CD14-positive monocyte (primary cell): ENCODE measurements at regions not wholly inside any gene's neighbourhood (a gene's known extent, or its start where the extent isn't known, plus 50 kb on each side); places are given as distances from the start of the nearest gene placed in this dataset.

Source experiments
- DNase-seq, 3 donors: peaks; one replicate each; pipeline ENCODE4 v3.0.0-alpha.2; 2011 to 2022
- H2AFZ ChIP-seq: 2 replicates; pipeline ENCODE4 v1.6.0; 2012; ENCODE audit warnings: mild to moderate bottlenecking, low read depth, low read length, inconsistent platforms; ENCODE audit not compliant: insufficient read depth, poor library complexity, severe bottlenecking
- H3K27ac ChIP-seq, 2 donors: 1 replicate in 1 of 2; 2 replicates in 1 of 2; pipeline ENCODE4 v1.5.1; 2012 to 2013; ENCODE audit warnings: low read length in 2 of 2, control low read depth in 1 of 2, inconsistent platforms in 1 of 2, low read depth in 1 of 2, mild to moderate bottlenecking in 1 of 2
- H3K27me3 ChIP-seq, 2 donors: one replicate each; pipeline versions ENCODE4 v1.6.0 to v1.6.1; 2011 to 2013; ENCODE audit warnings: low read length in 2 of 2; ENCODE audit not compliant: control insufficient read depth in 2 of 2, insufficient read depth in 2 of 2
- H3K36me3 ChIP-seq, 2 donors: replicated peaks in 1 of 2; 1 replicate in 1 of 2; 2 replicates in 1 of 2; pipeline versions ENCODE4 v1.5.1 to v1.6.1; 2012 to 2013; ENCODE audit warnings: low read length in 2 of 2, control low read depth in 1 of 2, inconsistent platforms in 1 of 2, mild to moderate bottlenecking in 1 of 2; ENCODE audit not compliant: insufficient read depth in 2 of 2, control insufficient read depth in 1 of 2
- H3K4me1 ChIP-seq, 2 donors: 1 replicate in 1 of 2; 2 replicates in 1 of 2; pipeline versions ENCODE4 v1.5.1 to v1.6.1; 2012 to 2013; ENCODE audit warnings: low read length in 2 of 2, control low read depth in 1 of 2, inconsistent platforms in 1 of 2, mild to moderate bottlenecking in 1 of 2, moderate library complexity in 1 of 2; ENCODE audit not compliant: insufficient read depth in 2 of 2, control insufficient read depth in 1 of 2
- H3K4me2 ChIP-seq: replicated peaks from 2 replicates; pipeline ENCODE3; 2012; ENCODE audit warnings: low read length, moderate library complexity, mild to moderate bottlenecking; ENCODE audit not compliant: poor library complexity, severe bottlenecking; ENCODE audit errors: extremely low read depth
- H3K4me3 ChIP-seq, 3 experiments: fragments of 200-600 bp in 1 of 3; sonication (generic) in 1 of 3; replicated peaks in 1 of 3; 1 replicate in 2 of 3; 2 replicates in 1 of 3; pipeline ENCODE4 v1.5.1; 2011 to 2013; ENCODE audit warnings: low read length in 3 of 3, mild to moderate bottlenecking in 3 of 3, control low read depth in 2 of 3, low read depth in 2 of 3, inconsistent platforms in 1 of 3, moderate library complexity in 1 of 3
- H3K79me2 ChIP-seq: 2 replicates; pipeline ENCODE4 v1.6.0; 2012; ENCODE audit warnings: mild to moderate bottlenecking, control low read depth, inconsistent platforms, low read length, moderate library complexity; ENCODE audit not compliant: insufficient read depth
- H3K9ac ChIP-seq: 2 replicates; pipeline ENCODE4 v1.6.0; 2017; ENCODE audit warnings: low read length, mild to moderate bottlenecking; ENCODE audit not compliant: insufficient read depth, poor library complexity, severe bottlenecking
- H3K9me3 ChIP-seq, 2 donors: replicated peaks in 1 of 2; 1 replicate in 1 of 2; 2 replicates in 1 of 2; pipeline versions ENCODE4 v1.5.1 to v1.6.1; 2012 to 2013; ENCODE audit warnings: low read length in 2 of 2, control low read depth in 1 of 2; ENCODE audit not compliant: control insufficient read depth in 1 of 2, insufficient read depth in 1 of 2
- H4K20me1 ChIP-seq: 2 replicates; pipeline ENCODE4 v1.6.0; 2012; ENCODE audit warnings: mild to moderate bottlenecking, low read length, control low read depth, moderate library complexity; ENCODE audit not compliant: insufficient read depth
- H3K27ac Mint-ChIP-seq, 7 donors: one replicate each; pipeline ENCODE4 v1.8.0; 2020; ENCODE audit warnings: mild to moderate bottlenecking in 7 of 7, mixed read lengths in 7 of 7, moderate library complexity in 6 of 7, inconsistent platforms in 2 of 7
- H3K27me3 Mint-ChIP-seq, 3 donors: one replicate each; pipeline ENCODE4 v1.8.0; 2021 to 2022; ENCODE audit warnings: low read depth in 3 of 3, mild to moderate bottlenecking in 3 of 3, mixed read lengths in 3 of 3, moderate library complexity in 3 of 3, inconsistent platforms in 1 of 3
- H3K36me3 Mint-ChIP-seq, 2 donors: one replicate each; pipeline ENCODE4 v1.8.0; 2020; ENCODE audit warnings: mixed read lengths in 2 of 2, inconsistent platforms in 1 of 2, mild to moderate bottlenecking in 1 of 2
- H3K4me1 Mint-ChIP-seq: one replicate; pipeline ENCODE4 v1.8.0; 2020; ENCODE audit warnings: mild to moderate bottlenecking, mixed read lengths
- H3K4me3 Mint-ChIP-seq, 2 donors: one replicate each; pipeline ENCODE4 v1.8.0; 2020; ENCODE audit warnings: mild to moderate bottlenecking in 2 of 2, mixed read lengths in 2 of 2, moderate library complexity in 1 of 2
- H3K9me3 Mint-ChIP-seq, 7 donors: one replicate each; pipeline ENCODE4 v1.8.0; 2020 to 2022; ENCODE audit warnings: mixed read lengths in 7 of 7, mild to moderate bottlenecking in 6 of 7, moderate library complexity in 6 of 7, inconsistent platforms in 2 of 7
- CTCF ChIP-seq: fragments of 200-600 bp; IDR thresholded peaks from one replicate; pipeline ENCODE4 v1.8.0; 2022; ENCODE audit warnings: antibody characterized with exemption, mild to moderate bottlenecking
- WGBS: methylation state at CpG from one replicate; pipeline ENCODE4 v1.1.5; 2013; ENCODE audit warnings: missing lambda C conversion rate; ENCODE audit not compliant: insufficient coverage; 5-methylcytosine and 5-hydroxymethylcytosine counted together
- intact Hi-C, 2 donors: fragments of 100-400 bp; cut with micrococcal nuclease; formaldehyde crosslinking; loops; one replicate each; pipeline versions ENCODE4 v1.15.0 to v1.15.1; 2023

GRCh38 chr13:88063741-88064140, 392.6 kb downstream of the SLITRK5 start:
- Histone ChIP-seq H3K9me3 (peaks cover 0 to 7% of the 10 kb centered on the region in 2 donors), H3K4me1 (no peaks in the 10 kb centered on the region), H3K27ac (no peak overlapping the region), H3K79me2 (no peaks in the 10 kb centered on the region), H4K20me1 (no peaks in the 10 kb centered on the region), H3K9ac (no peak overlapping the region), H3K4me3 (no peak overlapping the region), H3K4me2 (no peak overlapping the region), H3K27me3 (no peaks in the 10 kb centered on the region), H2AFZ (no peak overlapping the region), H3K36me3 (no peaks in the 10 kb centered on the region)
- no peak overlapping the region for H3K27ac Mint-ChIP-seq
- no peak for DNase-seq
- H3K36me3 Mint-ChIP-seq = no peaks in the 10 kb centered on the region
- intact Hi-C loops = no loop called here
- H3K27me3 Mint-ChIP-seq = no peaks in the 10 kb centered on the region
- no peak overlapping the region for H3K4me3 Mint-ChIP-seq
- H3K4me1 Mint-ChIP-seq = no peaks in the 10 kb centered on the region
- peaks cover 5 to 14% (median 9%) of the 10 kb centered on the region in 7 donors for H3K9me3 Mint-ChIP-seq
- no CpG with 5 or more reads among the region's 1 CpG for WGBS
- no peak for TF ChIP-seq CTCF

GRCh38 chr13:88066847-88067246, 395.7 kb downstream of the SLITRK5 start:
- TF ChIP-seq CTCF = no peak
- H3K9ac ChIP-seq = no peak overlapping the region
- H3K36me3 Mint-ChIP-seq = no peaks in the 10 kb centered on the region
- no peak overlapping the region for H3K4me3 ChIP-seq
- no peaks in the 10 kb centered on the region for H3K27me3 Mint-ChIP-seq
- no peak overlapping the region for H3K4me3 Mint-ChIP-seq
- no peaks in the 10 kb centered on the region for H3K27me3 ChIP-seq
- H3K9me3 ChIP-seq = peaks cover 6 to 11% of the 10 kb centered on the region in 2 donors
- no peak overlapping the region for H3K4me2 ChIP-seq
- DNase-seq = no peak
- H3K9me3 Mint-ChIP-seq = peaks cover 2 to 17% (median 11%) of the 10 kb centered on the region in 7 donors
- H3K79me2 ChIP-seq = no peaks in the 10 kb centered on the region
- H3K36me3 ChIP-seq = no peaks in the 10 kb centered on the region
- no peak overlapping the region for H3K27ac Mint-ChIP-seq
- intact Hi-C loops = no loop called here
- no peak overlapping the region for H2AFZ ChIP-seq
- peaks cover 3% of the 10 kb centered on the region for H3K4me1 Mint-ChIP-seq
- no CpG with 5 or more reads among the region's 2 CpGs for WGBS
- H3K4me1 ChIP-seq = no peaks in the 10 kb centered on the region
- no peak overlapping the region for H3K27ac ChIP-seq
- H4K20me1 ChIP-seq = no peaks in the 10 kb centered on the region
